ENCODE measurements at regions not wholly inside any gene's neighbourhood (a gene's known extent, or its start where the extent isn't known, plus 50 kb on each side); places are given as distances from the start of the nearest gene placed in this dataset.

DNA sequence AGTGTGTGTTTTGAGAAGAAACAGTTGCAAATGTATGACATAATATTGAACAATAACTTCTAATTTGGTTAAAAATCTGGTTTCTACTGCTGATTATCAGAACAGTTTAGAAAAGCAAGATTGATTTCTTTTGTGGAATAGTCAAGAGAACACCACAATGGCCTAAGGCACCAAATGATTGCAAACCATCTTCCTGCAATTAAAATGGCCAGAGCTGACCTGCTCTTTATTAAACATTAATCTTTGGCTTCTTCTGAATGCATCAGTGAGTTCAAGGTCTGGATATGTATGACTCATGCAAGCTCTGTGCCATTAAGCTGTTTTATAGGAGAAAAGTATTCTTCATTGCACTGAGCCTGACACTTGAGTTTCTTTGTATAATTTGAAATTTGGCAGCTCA is 107.8 kb upstream of the PDHA2 start:
- TF ChIP-seq, protein P1, sequence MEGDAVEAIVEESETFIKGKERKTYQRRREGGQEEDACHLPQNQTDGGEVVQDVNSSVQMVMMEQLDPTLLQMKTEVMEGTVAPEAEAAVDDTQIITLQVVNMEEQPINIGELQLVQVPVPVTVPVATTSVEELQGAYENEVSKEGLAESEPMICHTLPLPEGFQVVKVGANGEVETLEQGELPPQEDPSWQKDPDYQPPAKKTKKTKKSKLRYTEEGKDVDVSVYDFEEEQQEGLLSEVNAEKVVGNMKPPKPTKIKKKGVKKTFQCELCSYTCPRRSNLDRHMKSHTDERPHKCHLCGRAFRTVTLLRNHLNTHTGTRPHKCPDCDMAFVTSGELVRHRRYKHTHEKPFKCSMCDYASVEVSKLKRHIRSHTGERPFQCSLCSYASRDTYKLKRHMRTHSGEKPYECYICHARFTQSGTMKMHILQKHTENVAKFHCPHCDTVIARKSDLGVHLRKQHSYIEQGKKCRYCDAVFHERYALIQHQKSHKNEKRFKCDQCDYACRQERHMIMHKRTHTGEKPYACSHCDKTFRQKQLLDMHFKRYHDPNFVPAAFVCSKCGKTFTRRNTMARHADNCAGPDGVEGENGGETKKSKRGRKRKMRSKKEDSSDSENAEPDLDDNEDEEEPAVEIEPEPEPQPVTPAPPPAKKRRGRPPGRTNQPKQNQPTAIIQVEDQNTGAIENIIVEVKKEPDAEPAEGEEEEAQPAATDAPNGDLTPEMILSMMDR (IDR thresholded peaks at IDR 0.05; ENCODE audit: unreplicated experiment): no peak
- no peak for DNase-seq (ENCODE audit: low spot score, unreplicated experiment)
- peaks cover 3% of the 10 kb centered on the region for H3K27me3 Mint-ChIP-seq
- H3K36me3 Mint-ChIP-seq (ENCODE audit: insufficient read depth): no peaks in the 10 kb centered on the region
- no peaks in the 10 kb centered on the region for H3K4me1 Mint-ChIP-seq (ENCODE audit: low read depth)
- H3K27ac Mint-ChIP-seq: no peak overlapping the region
- H3K4me3 Mint-ChIP-seq (ENCODE audit: low read depth): no peak overlapping the region
- peaks cover 3% of the 10 kb centered on the region for H3K9me3 Mint-ChIP-seq (ENCODE audit: low read depth)

DNA sequence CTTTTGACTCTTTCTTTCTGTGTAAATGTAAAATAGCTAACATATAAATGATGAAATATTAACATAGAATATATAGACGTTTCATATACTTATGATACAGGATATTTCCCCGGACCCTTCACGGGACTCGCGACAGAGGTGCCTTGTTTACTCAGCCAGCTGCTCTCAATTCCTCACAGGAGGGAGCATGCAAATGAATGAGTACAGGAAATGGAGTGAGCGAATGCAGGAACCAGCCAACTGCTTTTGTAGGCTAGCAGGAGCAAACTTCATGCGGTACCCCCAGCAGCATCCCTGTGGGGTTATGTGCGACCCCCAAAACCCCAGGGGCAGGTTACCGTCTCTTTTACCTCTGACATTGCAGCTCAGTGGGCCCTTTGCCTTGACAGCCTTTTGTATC is 110.3 kb upstream of the PDHA2 start:
- TF ChIP-seq, protein P1 (IDR thresholded peaks at IDR 0.05; ENCODE audit: unreplicated experiment): no peak
- no peak overlapping the region for H3K4me3 Mint-ChIP-seq (ENCODE audit: low read depth)
- no peak for DNase-seq (ENCODE audit: low spot score, unreplicated experiment)
- H3K27ac Mint-ChIP-seq: no peak overlapping the region
- H3K36me3 Mint-ChIP-seq (ENCODE audit: insufficient read depth): no peaks in the 10 kb centered on the region
- H3K4me1 Mint-ChIP-seq (ENCODE audit: low read depth): no peaks in the 10 kb centered on the region
- peaks cover 3% of the 10 kb centered on the region for H3K27me3 Mint-ChIP-seq
- peaks cover 2% of the 10 kb centered on the region for H3K9me3 Mint-ChIP-seq (ENCODE audit: low read depth)

DNA sequence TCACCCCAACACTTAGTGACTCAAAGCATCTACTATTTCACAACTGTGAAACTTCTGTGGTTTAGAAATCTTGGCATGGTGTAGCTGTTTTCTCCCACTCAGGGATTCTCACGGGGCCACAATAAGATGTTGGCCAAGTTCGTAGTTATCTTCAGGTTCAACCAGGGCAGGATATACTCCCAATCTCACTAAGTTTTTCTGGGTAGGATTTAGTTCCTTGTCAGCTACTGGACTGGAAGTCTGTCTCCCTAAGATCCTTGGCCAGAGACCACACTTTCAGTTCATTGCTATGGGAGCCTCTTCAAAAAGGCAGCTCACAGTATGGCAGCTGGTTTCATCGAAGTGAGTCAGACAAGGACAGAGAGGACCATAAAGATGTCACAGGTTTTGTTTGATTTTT is 111.7 kb upstream of the PDHA2 start:
- H3K4me1 Mint-ChIP-seq (ENCODE audit: low read depth): no peaks in the 10 kb centered on the region
- no peaks in the 10 kb centered on the region for H3K36me3 Mint-ChIP-seq (ENCODE audit: insufficient read depth)
- H3K4me3 Mint-ChIP-seq (ENCODE audit: low read depth): no peak overlapping the region
- H3K27ac Mint-ChIP-seq: no peak overlapping the region
- TF ChIP-seq, protein P1 (IDR thresholded peaks at IDR 0.05; ENCODE audit: unreplicated experiment): no peak
- peaks cover 3% of the 10 kb centered on the region for H3K27me3 Mint-ChIP-seq
- no peaks in the 10 kb centered on the region for H3K9me3 Mint-ChIP-seq (ENCODE audit: low read depth)
- no peak for DNase-seq (ENCODE audit: low spot score, unreplicated experiment)

DNA sequence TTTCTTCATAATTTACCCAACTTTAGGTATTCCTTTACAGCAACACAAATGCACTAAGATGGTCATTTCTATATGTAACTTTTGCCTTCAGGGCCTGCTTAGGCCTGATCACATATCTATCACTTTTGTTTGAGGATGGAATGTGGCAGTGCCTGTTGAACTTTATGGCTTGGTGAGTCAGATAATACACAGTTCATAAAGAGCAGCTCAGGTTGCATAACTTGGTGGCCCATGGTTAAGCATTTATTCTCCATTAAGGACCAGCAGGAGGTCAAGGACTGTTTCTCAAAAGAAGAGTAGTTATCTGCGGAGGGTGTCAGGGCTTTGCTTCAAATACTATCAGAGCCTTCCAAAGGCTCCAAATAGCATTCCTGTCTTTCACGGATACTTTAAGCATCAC is 124.1 kb upstream of the PDHA2 start:
- TF ChIP-seq, protein P1 (IDR thresholded peaks at IDR 0.05; ENCODE audit: unreplicated experiment): no peak
- no peak for DNase-seq (ENCODE audit: low spot score, unreplicated experiment)
- peaks cover 12% of the 10 kb centered on the region for H3K9me3 Mint-ChIP-seq (ENCODE audit: low read depth)
- H3K27ac Mint-ChIP-seq: no peak overlapping the region
- H3K4me3 Mint-ChIP-seq (ENCODE audit: low read depth): no peak overlapping the region
- no peaks in the 10 kb centered on the region for H3K27me3 Mint-ChIP-seq
- H3K36me3 Mint-ChIP-seq (ENCODE audit: insufficient read depth): no peaks in the 10 kb centered on the region
- H3K4me1 Mint-ChIP-seq (ENCODE audit: low read depth): peaks cover 4% of the 10 kb centered on the region

DNA sequence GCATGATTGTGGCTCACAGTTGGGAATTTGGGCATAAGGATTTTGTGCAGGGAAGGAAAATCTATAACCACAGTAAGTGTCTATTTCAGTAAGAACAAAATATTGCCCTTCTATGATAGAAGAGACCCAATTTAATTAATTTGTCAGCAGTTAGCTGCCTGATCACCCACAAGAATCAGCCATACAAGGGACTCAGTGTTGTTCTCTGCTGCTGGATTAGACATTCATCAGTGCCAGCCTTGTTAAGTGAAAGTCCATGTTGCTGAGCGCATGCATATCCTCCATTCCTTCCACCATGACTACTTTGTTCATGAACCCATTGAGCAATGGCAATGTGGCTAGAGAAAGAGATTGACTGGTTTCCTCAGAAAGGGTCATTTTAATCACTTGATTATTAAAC is 125.3 kb upstream of the PDHA2 start:
- DNase-seq (ENCODE audit: low spot score, unreplicated experiment): no peak
- Mint-ChIP-seq H3K27ac (no peak overlapping the region), H3K36me3 (ENCODE audit: insufficient read depth) (no peaks in the 10 kb centered on the region), H3K4me3 (ENCODE audit: low read depth) (no peak overlapping the region), H3K9me3 (ENCODE audit: low read depth) (peaks cover 12% of the 10 kb centered on the region), H3K27me3 (no peaks in the 10 kb centered on the region), H3K4me1 (ENCODE audit: low read depth) (peaks cover 4% of the 10 kb centered on the region)
- TF ChIP-seq, protein P1 (IDR thresholded peaks at IDR 0.05; ENCODE audit: unreplicated experiment): no peak

All from progenitor cell of endocrine pancreas (in vitro differentiated cells).